MCF 10A (cell line): ENCODE measurements at regions not wholly inside any gene's neighbourhood (a gene's known extent, or its start where the extent isn't known, plus 50 kb on each side); places are given as distances from the start of the nearest gene placed in this dataset.

Source experiments
- BruUV-seq: library from RNA; stranded (reverse); fragments of 400-500 nt; replicated peaks from 2 replicates; lab custom pipeline; 2021; lab: Mats Ljungman, UMichigan
- CTCF ChIA-PET: fragments of 300-600 bp; sonication (Branson Sonifier 250); formaldehyde crosslinking; extraction: SDS; loops from one replicate; lab custom pipeline; 2021; ENCODE audit warnings: antibody characterized with exemption, inconsistent platforms; lab: Yijun Ruan, JAX
- POLR2A ChIA-PET: fragments of 300-600, 350-650 bp; sonication (Branson Sonifier 250); formaldehyde crosslinking; extraction: SDS; loops from one replicate; lab custom pipeline; 2020; ENCODE audit warnings: antibody characterized with exemption, inconsistent platforms; lab: Yijun Ruan, JAX
- DNase-seq: peaks from one replicate; pipeline ENCODE4 v3.0.0-alpha.2; 2018; ENCODE audit not compliant: unreplicated experiment
- H3K27ac Mint-ChIP-seq: one replicate; pipeline ENCODE4 v1.8.0; 2022; ENCODE audit warnings: mild to moderate bottlenecking, low read depth, mixed read lengths; ENCODE audit not compliant: unreplicated experiment
- H3K27me3 Mint-ChIP-seq: one replicate; pipeline ENCODE4 v1.8.0; 2022; ENCODE audit warnings: mixed read lengths; ENCODE audit not compliant: insufficient read depth, unreplicated experiment
- H3K36me3 Mint-ChIP-seq: one replicate; pipeline ENCODE4 v1.8.0; 2022; ENCODE audit warnings: mild to moderate bottlenecking, moderate library complexity, mixed read lengths; ENCODE audit not compliant: insufficient read depth, unreplicated experiment
- H3K4me1 Mint-ChIP-seq: one replicate; pipeline ENCODE4 v1.8.0; 2022; ENCODE audit warnings: mixed read lengths; ENCODE audit not compliant: insufficient read depth, unreplicated experiment
- H3K4me3 Mint-ChIP-seq: one replicate; pipeline ENCODE4 v1.8.0; 2022; ENCODE audit warnings: mild to moderate bottlenecking, moderate library complexity, mixed read lengths; ENCODE audit not compliant: unreplicated experiment
- H3K9me3 Mint-ChIP-seq: one replicate; pipeline ENCODE4 v1.8.0; 2022; ENCODE audit warnings: mixed read lengths; ENCODE audit not compliant: unreplicated experiment
- intact Hi-C: fragments of 100-400 bp; cut with micrococcal nuclease; formaldehyde crosslinking; loops from 2 replicates; pipeline ENCODE4 v1.14.1; 2022
- TF ChIP-seq, protein P1 (sequence below): fragments of 200-600 bp; IDR thresholded peaks from one replicate; pipeline ENCODE4 v1.8.0; 2022; ENCODE audit warnings: antibody characterized with exemption, mild to moderate bottlenecking; ENCODE audit not compliant: unreplicated experiment

DNA sequence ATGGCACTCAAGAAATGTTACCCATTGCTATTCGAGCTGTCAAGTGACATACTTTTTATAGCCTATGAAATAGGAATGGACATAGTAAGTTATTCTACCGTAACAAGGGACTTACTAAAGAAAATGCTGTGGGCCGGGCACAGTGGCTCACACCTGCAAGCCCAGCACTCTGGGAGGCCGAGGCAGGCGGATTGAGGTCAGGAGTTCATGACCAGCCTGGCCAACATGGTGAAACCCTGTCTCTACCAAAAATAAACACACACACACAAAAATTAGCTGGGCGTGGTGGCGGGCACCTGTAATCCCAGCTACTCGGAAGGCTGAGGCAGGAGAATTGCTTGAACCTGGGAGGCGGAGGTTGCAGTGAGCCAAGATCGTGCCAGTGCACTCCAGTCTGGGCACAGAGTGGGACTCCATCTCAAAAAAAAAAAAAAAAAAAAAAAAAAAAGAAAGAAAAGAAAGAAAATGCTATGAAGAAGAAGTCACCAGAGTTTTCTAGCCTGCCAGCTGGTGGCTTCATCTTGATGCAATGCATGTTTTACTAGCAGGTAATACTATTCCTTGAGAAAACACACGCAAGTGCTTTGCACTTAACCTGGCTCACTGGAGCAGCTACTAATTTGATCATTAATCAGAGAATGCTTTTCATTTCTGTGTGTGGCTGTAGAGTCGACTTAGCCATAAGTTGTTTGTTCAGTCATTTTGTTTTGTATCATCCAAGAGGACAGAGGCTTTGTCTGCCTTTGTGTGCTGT is 166.7 kb upstream of the MYL2 start:
- no peak overlapping the region for H3K4me3 Mint-ChIP-seq
- CTCF ChIA-PET = no interaction called here
- POLR2A ChIA-PET = no interaction called here
- no peaks in the 10 kb centered on the region for H3K4me1 Mint-ChIP-seq
- no peak for DNase-seq
- peaks cover 34% of the 10 kb centered on the region for H3K27me3 Mint-ChIP-seq
- TF ChIP-seq, protein P1, sequence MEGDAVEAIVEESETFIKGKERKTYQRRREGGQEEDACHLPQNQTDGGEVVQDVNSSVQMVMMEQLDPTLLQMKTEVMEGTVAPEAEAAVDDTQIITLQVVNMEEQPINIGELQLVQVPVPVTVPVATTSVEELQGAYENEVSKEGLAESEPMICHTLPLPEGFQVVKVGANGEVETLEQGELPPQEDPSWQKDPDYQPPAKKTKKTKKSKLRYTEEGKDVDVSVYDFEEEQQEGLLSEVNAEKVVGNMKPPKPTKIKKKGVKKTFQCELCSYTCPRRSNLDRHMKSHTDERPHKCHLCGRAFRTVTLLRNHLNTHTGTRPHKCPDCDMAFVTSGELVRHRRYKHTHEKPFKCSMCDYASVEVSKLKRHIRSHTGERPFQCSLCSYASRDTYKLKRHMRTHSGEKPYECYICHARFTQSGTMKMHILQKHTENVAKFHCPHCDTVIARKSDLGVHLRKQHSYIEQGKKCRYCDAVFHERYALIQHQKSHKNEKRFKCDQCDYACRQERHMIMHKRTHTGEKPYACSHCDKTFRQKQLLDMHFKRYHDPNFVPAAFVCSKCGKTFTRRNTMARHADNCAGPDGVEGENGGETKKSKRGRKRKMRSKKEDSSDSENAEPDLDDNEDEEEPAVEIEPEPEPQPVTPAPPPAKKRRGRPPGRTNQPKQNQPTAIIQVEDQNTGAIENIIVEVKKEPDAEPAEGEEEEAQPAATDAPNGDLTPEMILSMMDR = no peak
- no TSS peak for BruUV-seq
- H3K9me3 Mint-ChIP-seq = no peaks in the 10 kb centered on the region
- H3K27ac Mint-ChIP-seq = no peak overlapping the region
- intact Hi-C loops = no loop called here
- H3K36me3 Mint-ChIP-seq = no peaks in the 10 kb centered on the region

DNA sequence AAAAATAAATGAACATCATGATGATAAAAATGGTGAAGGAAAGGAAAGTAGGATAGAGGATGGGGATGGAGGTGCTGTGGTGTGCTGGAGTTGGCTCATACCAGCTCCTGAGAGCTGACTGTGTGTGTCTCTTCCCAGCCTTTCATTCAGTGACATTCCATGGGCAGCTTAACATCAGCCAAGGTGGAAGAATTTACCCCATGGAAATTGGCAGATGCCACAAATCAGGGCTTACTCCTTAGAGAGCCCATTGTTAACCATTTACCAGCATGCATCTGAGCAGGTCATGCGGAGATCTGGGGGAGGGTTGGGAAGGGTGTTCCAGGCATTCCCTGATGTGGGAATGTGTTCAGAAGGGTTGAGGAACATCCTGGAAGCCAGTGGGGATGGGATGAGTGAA is 164.7 kb upstream of the MYL2 start:
- H3K4me3 Mint-ChIP-seq = no peak overlapping the region

DNA sequence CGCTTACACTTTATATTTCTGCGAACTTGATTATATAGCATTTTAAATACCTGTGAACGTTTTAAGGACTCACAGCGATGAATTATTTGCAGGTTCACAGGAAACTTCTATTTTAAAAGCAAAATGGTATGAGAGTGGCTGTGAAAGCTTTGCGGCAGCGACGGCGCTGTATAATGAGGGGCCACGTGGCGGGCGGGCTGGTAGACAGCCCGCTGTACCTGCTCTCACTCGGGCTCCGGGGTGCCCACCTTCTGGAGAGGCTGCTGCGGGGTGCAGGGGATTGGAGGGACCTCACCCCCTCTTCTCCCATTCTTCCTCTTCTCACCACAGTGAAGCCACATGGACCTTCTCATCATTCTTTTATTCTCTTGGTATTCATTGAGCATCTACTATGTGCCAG is 164.2 kb upstream of the MYL2 start:
- H3K27ac Mint-ChIP-seq = no peak overlapping the region
- H3K27me3 Mint-ChIP-seq = peaks cover 43% of the 10 kb centered on the region
- ChIA-PET CTCF (no interaction called here), POLR2A (no interaction called here)
- peaks cover under 1% of the 10 kb centered on the region for H3K36me3 Mint-ChIP-seq
- BruUV-seq = no TSS peak
- no peaks in the 10 kb centered on the region for H3K9me3 Mint-ChIP-seq
- intact Hi-C loops = no loop called here
- DNase-seq = no peak
- TF ChIP-seq, protein P1 = no peak
- H3K4me3 Mint-ChIP-seq = no peak overlapping the region
- no peaks in the 10 kb centered on the region for H3K4me1 Mint-ChIP-seq

More for the DNA sequence above, 164.7 kb upstream of the MYL2 start:
- ChIA-PET CTCF (no interaction called here), POLR2A (no interaction called here)
- Mint-ChIP-seq H3K4me1 (no peaks in the 10 kb centered on the region), H3K27ac (no peak overlapping the region), H3K36me3 (no peaks in the 10 kb centered on the region), H3K9me3 (no peaks in the 10 kb centered on the region), H3K27me3 (peaks cover 43% of the 10 kb centered on the region)
- TF ChIP-seq, protein P1 = no peak
- DNase-seq = no peak
- no TSS peak for BruUV-seq
- intact Hi-C loops = no loop called here

DNA sequence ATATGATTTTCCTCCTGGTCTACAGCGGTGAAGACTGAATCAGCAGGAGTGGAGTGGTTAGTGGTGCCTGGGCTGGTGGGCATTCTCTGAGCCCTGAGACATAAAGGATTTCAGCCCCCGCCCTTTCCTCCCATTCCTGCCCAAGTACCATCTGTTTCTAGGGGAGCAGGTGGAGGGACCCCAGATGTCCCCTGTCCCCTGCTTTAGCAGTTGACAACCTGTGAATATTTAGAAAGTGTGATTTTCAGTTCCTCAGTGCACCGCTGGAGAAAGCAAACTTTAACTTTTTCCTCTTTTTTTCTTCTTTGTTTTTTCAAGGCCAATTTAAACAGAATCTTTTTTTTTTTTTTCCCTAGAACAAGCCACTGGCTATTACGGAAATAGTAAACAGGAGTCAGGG is 163.8 kb upstream of the MYL2 start:
- CTCF ChIA-PET = no interaction called here
- Mint-ChIP-seq H3K4me3 (no peak overlapping the region), H3K4me1 (no peaks in the 10 kb centered on the region), H3K27me3 (peaks cover 43% of the 10 kb centered on the region), H3K27ac (no peak overlapping the region), H3K9me3 (no peaks in the 10 kb centered on the region), H3K36me3 (peaks cover 5% of the 10 kb centered on the region)
- intact Hi-C loops = no loop called here
- no peak for DNase-seq
- POLR2A ChIA-PET = no interaction called here
- TF ChIP-seq, protein P1 = no peak
- no TSS peak for BruUV-seq
